Mesenchymal stem cell (in vitro differentiated cells and primary cell): ENCODE measurements at regions not wholly inside any gene's neighbourhood (a gene's known extent, or its start where the extent isn't known, plus 50 kb on each side); places are given as distances from the start of the nearest gene placed in this dataset.

Source experiments
- DNase-seq: peaks from one replicate; pipeline ENCODE4 v3.0.0-alpha.2; 2013
- H2AFZ ChIP-seq: one replicate; pipeline ENCODE4 v1.6.1; 2013; ENCODE audit warnings: low read depth, mild to moderate bottlenecking, control low read depth, inconsistent platforms, low read length, moderate library complexity
- H2AK5ac ChIP-seq: 2 replicates; pipeline ENCODE4 v1.6.1; 2013; ENCODE audit warnings: low read length, moderate library complexity, mild to moderate bottlenecking, inconsistent platforms; ENCODE audit not compliant: severe bottlenecking
- H2BK120ac ChIP-seq: one replicate; pipeline ENCODE4 v1.6.1; 2013; ENCODE audit warnings: low read depth, mild to moderate bottlenecking, inconsistent platforms, low read length, moderate library complexity
- H2BK12ac ChIP-seq, 2 experiments: one replicate each; pipeline ENCODE4 v1.6.1; 2013; ENCODE audit warnings: inconsistent platforms in 2 of 2, low read length in 2 of 2, mild to moderate bottlenecking in 2 of 2, moderate library complexity in 2 of 2, control low read depth in 1 of 2
- H2BK15ac ChIP-seq: one replicate; pipeline ENCODE4 v1.6.1; 2013; ENCODE audit warnings: mild to moderate bottlenecking, low read depth, inconsistent platforms; ENCODE audit not compliant: poor library complexity, severe bottlenecking
- H2BK5ac ChIP-seq: 2 replicates; pipeline ENCODE4 v1.6.1; 2013; ENCODE audit warnings: low read depth, mild to moderate bottlenecking, low read length, control low read depth, inconsistent platforms; ENCODE audit not compliant: poor library complexity, severe bottlenecking
- H3K14ac ChIP-seq, 2 experiments: one replicate each; pipeline ENCODE4 v1.6.1; 2013; ENCODE audit warnings: inconsistent platforms in 2 of 2, low read length in 2 of 2, control low read depth in 1 of 2, mild to moderate bottlenecking in 1 of 2, moderate library complexity in 1 of 2
- H3K18ac ChIP-seq, 2 experiments: one replicate each; pipeline ENCODE4 v1.6.1; 2013; ENCODE audit warnings: inconsistent platforms in 2 of 2, low read length in 2 of 2, control low read depth in 1 of 2, low read depth in 1 of 2, mild to moderate bottlenecking in 1 of 2
- H3K23ac ChIP-seq, 2 experiments: one replicate each; pipeline ENCODE4 v1.6.1; 2013; ENCODE audit warnings: inconsistent platforms in 2 of 2, low read length in 2 of 2, mild to moderate bottlenecking in 2 of 2, moderate library complexity in 2 of 2, control low read depth in 1 of 2
- H3K27ac ChIP-seq: 2 replicates; pipeline ENCODE4 v1.5.1; 2013; ENCODE audit warnings: mild to moderate bottlenecking, moderate library complexity, low read length, control low read depth, inconsistent platforms; ENCODE audit not compliant: poor library complexity, severe bottlenecking
- H3K27me3 ChIP-seq, 2 experiments: 2 replicates each; pipeline versions ENCODE4 v1.6.1 to v1.7.0; 2013; ENCODE audit warnings: low read length in 2 of 2, mild to moderate bottlenecking in 2 of 2, moderate library complexity in 2 of 2, control low read depth in 1 of 2, inconsistent platforms in 1 of 2; ENCODE audit not compliant: control insufficient read depth in 1 of 2, insufficient read depth in 1 of 2
- H3K36me3 ChIP-seq, 2 experiments: 2 replicates each; pipeline versions ENCODE4 v1.6.1 to v1.7.0; 2013; ENCODE audit warnings: low read length in 2 of 2, control low read depth in 1 of 2, inconsistent platforms in 1 of 2, low read depth in 1 of 2, mild to moderate bottlenecking in 1 of 2; ENCODE audit not compliant: insufficient read depth in 2 of 2, control insufficient read depth in 1 of 2
- H3K4ac ChIP-seq, 2 experiments: one replicate each; pipeline ENCODE4 v1.6.1; 2013; ENCODE audit warnings: inconsistent platforms in 2 of 2, low read length in 2 of 2, mild to moderate bottlenecking in 2 of 2, moderate library complexity in 2 of 2, control low read depth in 1 of 2, low read depth in 1 of 2
- H3K4me1 ChIP-seq: 2 replicates; pipeline ENCODE4 v1.6.1; 2013; ENCODE audit warnings: low read depth, low read length, control low read depth; ENCODE audit not compliant: control insufficient read depth, insufficient read depth
- H3K4me2 ChIP-seq: 2 replicates; pipeline ENCODE4 v1.6.1; 2013; ENCODE audit warnings: low read length, mild to moderate bottlenecking, inconsistent platforms; ENCODE audit not compliant: poor library complexity, severe bottlenecking
- H3K4me3 ChIP-seq, 2 experiments: 2 replicates each; pipeline versions ENCODE4 v1.5.1 to v1.7.0; 2013; ENCODE audit warnings: low read length in 2 of 2, mild to moderate bottlenecking in 2 of 2, control low read depth in 1 of 2, low read depth in 1 of 2; ENCODE audit not compliant: insufficient read depth in 1 of 2
- H3K79me1 ChIP-seq: replicated peaks from 2 replicates; pipeline ENCODE4 v1.6.1; 2013; ENCODE audit warnings: mild to moderate bottlenecking, control low read depth, low read length, inconsistent platforms; ENCODE audit not compliant: poor library complexity, severe bottlenecking
- H3K9ac ChIP-seq: 2 replicates; pipeline ENCODE4 v1.7.0; 2013; ENCODE audit warnings: mild to moderate bottlenecking, low read length, moderate library complexity
- H3K9me3 ChIP-seq: 2 replicates; pipeline ENCODE4 v1.7.0; 2013; ENCODE audit warnings: mild to moderate bottlenecking, low read length; ENCODE audit not compliant: control insufficient read depth
- H4K8ac ChIP-seq: one replicate; pipeline ENCODE4 v1.6.1; 2013; ENCODE audit warnings: inconsistent platforms, mild to moderate bottlenecking, low read length, moderate library complexity
- H4K91ac ChIP-seq: one replicate; pipeline ENCODE4 v1.6.1; 2013; ENCODE audit warnings: mild to moderate bottlenecking, low read length, inconsistent platforms
- WGBS: methylation state at CpG from one replicate; pipeline ENCODE4 v1.1.7; 2013; ENCODE audit warnings: mixed read lengths; 5-methylcytosine and 5-hydroxymethylcytosine counted together

GRCh38 chr5:161138751-161139455 lies 286.9 kb upstream of the ATP10B start:
- no peak overlapping the region for H2BK120ac ChIP-seq
- no peak overlapping the region for H2BK15ac ChIP-seq
- no peak overlapping the region for H3K14ac ChIP-seq
- no peak overlapping the region for H2AK5ac ChIP-seq
- H3K4me1 ChIP-seq = no peaks in the 10 kb centered on the region
- no peak for DNase-seq
- no peak overlapping the region for H2BK12ac ChIP-seq
- H3K18ac ChIP-seq = no peak overlapping the region
- no peak overlapping the region for H3K4me3 ChIP-seq
- no peak overlapping the region for H3K4me2 ChIP-seq
- no peak overlapping the region for H3K27ac ChIP-seq
- no peak overlapping the region for H3K4ac ChIP-seq
- H3K27me3 ChIP-seq = no peaks in the 10 kb centered on the region
- H3K79me1 ChIP-seq = no peaks in the 10 kb centered on the region
- H2AFZ ChIP-seq = no peak overlapping the region
- H3K23ac ChIP-seq = no peak overlapping the region
- no peak overlapping the region for H2BK5ac ChIP-seq
- H3K9me3 ChIP-seq = peaks cover 8% of the 10 kb centered on the region
- no peak overlapping the region for H4K8ac ChIP-seq
- H3K36me3 ChIP-seq = no peaks in the 10 kb centered on the region
- WGBS = 82% methylated on average over 1 of the region's 2 CpGs
- no peak overlapping the region for H4K91ac ChIP-seq
- H3K9ac ChIP-seq = no peak overlapping the region

- Histone ChIP-seq H4K91ac (no peak overlapping the region), H2BK15ac (no peak overlapping the region), H2BK12ac (no peak overlapping the region), H3K4me1 (no peaks in the 10 kb centered on the region), H3K27me3 (no peaks in the 10 kb centered on the region), H2AFZ (no peak overlapping the region), H4K8ac (no peak overlapping the region), H3K27ac (no peak overlapping the region), H3K4me3 (no peak overlapping the region), H3K36me3 (no peaks in the 10 kb centered on the region), H3K23ac (no peak overlapping the region), H3K18ac (no peak overlapping the region), H2AK5ac (no peak overlapping the region), H3K4ac (no peak overlapping the region), H3K9ac (no peak overlapping the region), H2BK120ac (no peak overlapping the region), H2BK5ac (no peak overlapping the region), H3K4me2 (no peak overlapping the region), H3K9me3 (peaks cover 4% of the 10 kb centered on the region), H3K14ac (no peak overlapping the region), H3K79me1 (no peaks in the 10 kb centered on the region)
- WGBS = 76% methylated on average over 4 of the region's 5 CpGs
- DNase-seq = no peak
Measured at GRCh38 chr5:161134956-161135355, 282.9 kb upstream of the ATP10B start.

DNA sequence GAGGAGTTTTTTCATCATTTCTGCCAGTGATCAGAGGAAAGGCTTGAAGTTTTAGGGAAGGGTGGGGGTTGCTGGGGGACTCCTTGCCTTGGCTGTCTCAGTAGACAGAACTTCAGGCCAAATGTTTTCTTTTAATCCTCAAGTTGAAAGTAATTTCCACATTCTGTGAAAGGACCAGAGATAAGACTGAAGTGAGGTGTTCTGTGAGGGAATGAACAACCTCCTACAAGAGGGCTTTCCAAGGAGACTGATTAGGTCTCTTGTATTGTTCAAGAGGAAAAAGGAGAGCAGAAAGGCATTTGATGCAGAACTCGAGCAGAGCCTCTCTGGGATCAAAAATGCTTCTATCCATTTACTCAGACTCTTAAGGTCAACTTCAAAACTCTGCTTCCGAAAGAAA lies 282.1 kb upstream of the ATP10B start:
- no peak for DNase-seq
- no peaks in the 10 kb centered on the region for H3K27me3 ChIP-seq
- H3K79me1 ChIP-seq = no peaks in the 10 kb centered on the region
- H3K14ac ChIP-seq = no peak overlapping the region
- no peak overlapping the region for H2AK5ac ChIP-seq
- WGBS = 49% methylated on average over 2 of the region's 2 CpGs
- no peaks in the 10 kb centered on the region for H3K4me1 ChIP-seq
- no peak overlapping the region for H3K18ac ChIP-seq
- no peaks in the 10 kb centered on the region for H3K36me3 ChIP-seq
- H3K4me3 ChIP-seq = no peak overlapping the region
- H2AFZ ChIP-seq = no peak overlapping the region
- H2BK120ac ChIP-seq = no peak overlapping the region
- no peak overlapping the region for H3K4me2 ChIP-seq
- no peak overlapping the region for H3K23ac ChIP-seq
- H2BK15ac ChIP-seq = no peak overlapping the region
- no peak overlapping the region for H3K4ac ChIP-seq
- H2BK12ac ChIP-seq = no peak overlapping the region
- no peaks in the 10 kb centered on the region for H3K9me3 ChIP-seq
- no peak overlapping the region for H3K9ac ChIP-seq
- H4K91ac ChIP-seq = no peak overlapping the region
- no peak overlapping the region for H2BK5ac ChIP-seq
- no peak overlapping the region for H4K8ac ChIP-seq
- H3K27ac ChIP-seq = no peak overlapping the region

- Histone ChIP-seq H2BK5ac (no peak overlapping the region), H2AK5ac (no peak overlapping the region), H3K79me1 (no peaks in the 10 kb centered on the region), H3K4ac (no peak overlapping the region), H3K23ac (no peak overlapping the region), H2AFZ (no peak overlapping the region), H2BK12ac (no peak overlapping the region), H3K9ac (no peak overlapping the region), H3K27ac (no peak overlapping the region), H3K14ac (no peak overlapping the region), H4K91ac (no peak overlapping the region), H2BK15ac (no peak overlapping the region), H3K4me2 (no peak overlapping the region), H3K27me3 (no peaks in the 10 kb centered on the region), H3K36me3 (no peaks in the 10 kb centered on the region), H3K4me3 (no peak overlapping the region), H3K4me1 (no peaks in the 10 kb centered on the region), H4K8ac (no peak overlapping the region), H3K18ac (no peak overlapping the region), H2BK120ac (no peak overlapping the region), H3K9me3 (no peaks in the 10 kb centered on the region)
- no peak for DNase-seq
- WGBS = 56% methylated on average over 2 of the region's 2 CpGs
Measured at GRCh38 chr5:161115941-161116340, 263.9 kb upstream of the ATP10B start.
